Activated naive CD4-positive, alpha-beta T cell treated with anti-CD3 and anti-CD28 coated beads, Interleukin-2, amount 10 ng/mL, durations not matched to agents 7 days and 5 days (primary cell): ENCODE measurements at regions not wholly inside any gene's neighbourhood (a gene's known extent, or its start where the extent isn't known, plus 50 kb on each side); places are given as distances from the start of the nearest gene placed in this dataset.

Experiments used
- CTCF ChIA-PET: fragments of 350-600 bp; sonication (Branson Sonifier 250); formaldehyde crosslinking; loops from one replicate; lab custom pipeline; 2021; ENCODE audit warnings: antibody characterized with exemption; lab: Charles Lee
- DNase-seq: peaks from one replicate; pipeline ENCODE4 v3.0.0-alpha.2; 2020
- H3K27ac Mint-ChIP-seq: one replicate; pipeline ENCODE4 v1.8.0; 2021; ENCODE audit warnings: mild to moderate bottlenecking, moderate library complexity, mixed read lengths
- H3K27me3 Mint-ChIP-seq: one replicate; pipeline ENCODE4 v1.8.0; 2021; ENCODE audit warnings: mild to moderate bottlenecking, mixed read lengths
- H3K36me3 Mint-ChIP-seq: one replicate; pipeline ENCODE4 v1.8.0; 2021; ENCODE audit warnings: mixed read lengths
- H3K4me1 Mint-ChIP-seq: one replicate; pipeline ENCODE4 v1.8.0; 2021; ENCODE audit warnings: mixed read lengths
- H3K4me3 Mint-ChIP-seq: one replicate; pipeline ENCODE4 v1.8.0; 2021; ENCODE audit warnings: mild to moderate bottlenecking, moderate library complexity, mixed read lengths
- H3K9me3 Mint-ChIP-seq: one replicate; pipeline ENCODE4 v1.8.0; 2021; ENCODE audit warnings: mixed read lengths

GRCh38 chr2:103268841-103269498 lies 507.1 kb downstream of the TMEM182 start:
- H3K27me3 Mint-ChIP-seq = no peaks in the 10 kb centered on the region
- H3K9me3 Mint-ChIP-seq = peaks cover 27% of the 10 kb centered on the region
- H3K4me3 Mint-ChIP-seq = no peak overlapping the region
- DNase-seq = no peak
- H3K36me3 Mint-ChIP-seq = no peaks in the 10 kb centered on the region
- H3K27ac Mint-ChIP-seq = no peak overlapping the region
- CTCF ChIA-PET = no interaction called here
- no peaks in the 10 kb centered on the region for H3K4me1 Mint-ChIP-seq

- Mint-ChIP-seq H3K27me3 (no peaks in the 10 kb centered on the region), H3K4me3 (no peak overlapping the region), H3K9me3 (peaks cover 12% of the 10 kb centered on the region), H3K4me1 (no peaks in the 10 kb centered on the region), H3K36me3 (no peaks in the 10 kb centered on the region), H3K27ac (no peak overlapping the region)
- no peak for DNase-seq
- CTCF ChIA-PET = interaction anchor here (1.1 kb wide), 1 partner anchor 436 kb away, joined by 3 read pairs; no protein-coding TSS in a partner anchor
These were observed 515.0 kb downstream of the TMEM182 start for GRCh38 chr2:103276869-103277268.

GRCh38 chr2:103284750-103285149 lies 522.9 kb downstream of the TMEM182 start:
- Mint-ChIP-seq H3K9me3 (peaks cover 2% of the 10 kb centered on the region), H3K4me1 (no peaks in the 10 kb centered on the region), H3K27me3 (no peaks in the 10 kb centered on the region), H3K27ac (no peak overlapping the region), H3K4me3 (no peak overlapping the region), H3K36me3 (no peaks in the 10 kb centered on the region)
- DNase-seq = no peak
- CTCF ChIA-PET = no interaction called here

- no peak for DNase-seq
These were observed 523.5 kb downstream of the TMEM182 start for GRCh38 chr2:103285354-103285753.

GRCh38 chr2:103287746-103288145 lies 525.9 kb downstream of the TMEM182 start:
- CTCF ChIA-PET = no interaction called here
- H3K27me3 Mint-ChIP-seq = no peaks in the 10 kb centered on the region
- H3K27ac Mint-ChIP-seq = no peak overlapping the region
- H3K4me3 Mint-ChIP-seq = no peak overlapping the region
- no peak for DNase-seq
- H3K9me3 Mint-ChIP-seq = peaks cover 2% of the 10 kb centered on the region
- no peaks in the 10 kb centered on the region for H3K36me3 Mint-ChIP-seq
- H3K4me1 Mint-ChIP-seq = no peaks in the 10 kb centered on the region

More at GRCh38 chr2:103285354-103285753, 523.5 kb downstream of the TMEM182 start:
- Mint-ChIP-seq H3K27ac (no peak overlapping the region), H3K4me1 (no peaks in the 10 kb centered on the region), H3K4me3 (no peak overlapping the region), H3K27me3 (no peaks in the 10 kb centered on the region), H3K9me3 (peaks cover 2% of the 10 kb centered on the region), H3K36me3 (no peaks in the 10 kb centered on the region)
- CTCF ChIA-PET = no interaction called here

- Mint-ChIP-seq H3K36me3 (no peaks in the 10 kb centered on the region), H3K4me1 (no peaks in the 10 kb centered on the region), H3K27me3 (peaks cover 5% of the 10 kb centered on the region), H3K27ac (no peak overlapping the region), H3K4me3 (no peak overlapping the region), H3K9me3 (peaks cover 2% of the 10 kb centered on the region)
- no peak for DNase-seq
- CTCF ChIA-PET = no interaction called here
These were observed 526.9 kb downstream of the TMEM182 start for GRCh38 chr2:103288696-103289095.

GRCh38 chr2:103289105-103289725 lies 527.4 kb downstream of the TMEM182 start:
- Mint-ChIP-seq H3K4me3 (no peak overlapping the region), H3K27me3 (peaks cover 5% of the 10 kb centered on the region), H3K9me3 (no peaks in the 10 kb centered on the region), H3K36me3 (no peaks in the 10 kb centered on the region), H3K4me1 (no peaks in the 10 kb centered on the region), H3K27ac (no peak overlapping the region)
- no peak for DNase-seq
- CTCF ChIA-PET = no interaction called here

- Mint-ChIP-seq H3K4me3 (no peak overlapping the region), H3K27me3 (peaks cover 5% of the 10 kb centered on the region), H3K36me3 (no peaks in the 10 kb centered on the region), H3K9me3 (no peaks in the 10 kb centered on the region), H3K27ac (no peak overlapping the region), H3K4me1 (no peaks in the 10 kb centered on the region)
- CTCF ChIA-PET = no interaction called here
- no peak for DNase-seq
These were observed 530.7 kb downstream of the TMEM182 start for GRCh38 chr2:103292573-103292972.

GRCh38 chr2:103293067-103293741 lies 531.4 kb downstream of the TMEM182 start:
- Mint-ChIP-seq H3K36me3 (no peaks in the 10 kb centered on the region), H3K4me3 (no peak overlapping the region), H3K27me3 (peaks cover 5% of the 10 kb centered on the region), H3K4me1 (no peaks in the 10 kb centered on the region), H3K27ac (no peak overlapping the region), H3K9me3 (no peaks in the 10 kb centered on the region)
- CTCF ChIA-PET = no interaction called here
- DNase-seq = no peak

- Mint-ChIP-seq H3K4me3 (no peak overlapping the region), H3K27me3 (peaks cover 5% of the 10 kb centered on the region), H3K4me1 (no peaks in the 10 kb centered on the region), H3K36me3 (no peaks in the 10 kb centered on the region), H3K9me3 (no peaks in the 10 kb centered on the region), H3K27ac (no peak overlapping the region)
- no peak for DNase-seq
- CTCF ChIA-PET = no interaction called here
These were observed 531.9 kb downstream of the TMEM182 start for GRCh38 chr2:103293742-103294077.

GRCh38 chr2:103294420-103294819 lies 532.6 kb downstream of the TMEM182 start:
- H3K27ac Mint-ChIP-seq = no peak overlapping the region
- H3K4me3 Mint-ChIP-seq = no peak overlapping the region
- H3K4me1 Mint-ChIP-seq = no peaks in the 10 kb centered on the region
- no peaks in the 10 kb centered on the region for H3K36me3 Mint-ChIP-seq
- CTCF ChIA-PET = no interaction called here
- DNase-seq = no peak
- peaks cover 5% of the 10 kb centered on the region for H3K27me3 Mint-ChIP-seq
- H3K9me3 Mint-ChIP-seq = no peaks in the 10 kb centered on the region

- CTCF ChIA-PET = no interaction called here
- H3K36me3 Mint-ChIP-seq = no peaks in the 10 kb centered on the region
- H3K4me3 Mint-ChIP-seq = no peak overlapping the region
- no peak overlapping the region for H3K27ac Mint-ChIP-seq
- DNase-seq = no peak
- H3K9me3 Mint-ChIP-seq = peaks cover 2% of the 10 kb centered on the region
- peaks cover 5% of the 10 kb centered on the region for H3K27me3 Mint-ChIP-seq
- no peaks in the 10 kb centered on the region for H3K4me1 Mint-ChIP-seq
These were observed 533.8 kb downstream of the TMEM182 start for GRCh38 chr2:103295591-103295990.

- Mint-ChIP-seq H3K9me3 (no peaks in the 10 kb centered on the region), H3K27ac (no peak overlapping the region), H3K4me1 (no peaks in the 10 kb centered on the region), H3K27me3 (no peaks in the 10 kb centered on the region), H3K4me3 (no peak overlapping the region), H3K36me3 (no peaks in the 10 kb centered on the region)
- CTCF ChIA-PET = no interaction called here
- DNase-seq = no peak
These were observed 562.8 kb downstream of the TMEM182 start for GRCh38 chr2:103324671-103325070.

- CTCF ChIA-PET = no interaction called here
- no peaks in the 10 kb centered on the region for H3K27me3 Mint-ChIP-seq
- no peaks in the 10 kb centered on the region for H3K9me3 Mint-ChIP-seq
- DNase-seq = no peak
- H3K4me1 Mint-ChIP-seq = no peaks in the 10 kb centered on the region
- H3K27ac Mint-ChIP-seq = no peak overlapping the region
- H3K4me3 Mint-ChIP-seq = no peak overlapping the region
- H3K36me3 Mint-ChIP-seq = no peaks in the 10 kb centered on the region
These were observed 565.6 kb downstream of the TMEM182 start for GRCh38 chr2:103327386-103327785.

- H3K27me3 Mint-ChIP-seq = no peaks in the 10 kb centered on the region
These were observed 566.1 kb downstream of the TMEM182 start for GRCh38 chr2:103327966-103328365.

More at GRCh38 chr2:103327966-103328365, 566.1 kb downstream of the TMEM182 start:
- Mint-ChIP-seq H3K9me3 (no peaks in the 10 kb centered on the region), H3K4me3 (no peak overlapping the region), H3K27ac (no peak overlapping the region), H3K4me1 (no peaks in the 10 kb centered on the region), H3K36me3 (no peaks in the 10 kb centered on the region)
- CTCF ChIA-PET = no interaction called here
- DNase-seq = no peak
